OCI-LY3 (cell line): ENCODE measurements at regions not wholly inside any gene's neighbourhood (a gene's known extent, or its start where the extent isn't known, plus 50 kb on each side); places are given as distances from the start of the nearest gene placed in this dataset.

Source experiments
- H2AFZ ChIP-seq: fragments of 200-600, 300-600 bp; shearing (Covaris generic); 2 replicates; pipeline ENCODE4 v1.6.0; 2014; ENCODE audit warnings: antibody characterized with exemption, low read depth, low read length
- H3K27ac ChIP-seq: fragments of 200-600, 300-600 bp; sonication (generic); 2 replicates; pipeline ENCODE4 v1.5.1; 2014; ENCODE audit warnings: mild to moderate bottlenecking, low read length, moderate library complexity, mixed read lengths
- H3K27me3 ChIP-seq: fragments of 200-600, 300-600 bp; sonication (generic); 2 replicates; pipeline ENCODE4 v1.6.1; 2014; ENCODE audit warnings: low read depth, low read length, mixed read lengths
- H3K36me3 ChIP-seq: fragments of 200-600, 300-600 bp; sonication (generic); replicated peaks from 2 replicates; pipeline ENCODE3; 2014; ENCODE audit warnings: low read depth, low read length, mixed read lengths
- H3K4me1 ChIP-seq: fragments of 300-600, 200-600 bp; sonication (generic); 2 replicates; pipeline ENCODE4 v1.6.1; 2014; ENCODE audit warnings: low read length, mixed read lengths
- H3K4me2 ChIP-seq: fragments of 200-600, 300-600 bp; sonication (generic); 2 replicates; pipeline ENCODE4 v1.6.1; 2014; ENCODE audit warnings: low read length, mixed read lengths
- H3K4me3 ChIP-seq: fragments of 300-600, 200-600 bp; sonication (generic); 2 replicates; pipeline ENCODE4 v1.5.1; 2014; ENCODE audit warnings: antibody characterized with exemption, mild to moderate bottlenecking, low read length, moderate library complexity
- H3K79me2 ChIP-seq: fragments of 300-600, 200-600 bp; shearing (Covaris generic); 2 replicates; pipeline ENCODE4 v1.6.1; 2014; ENCODE audit warnings: mild to moderate bottlenecking, low read length, mixed read lengths
- H3K9ac ChIP-seq: fragments of 300-600, 200-600 bp; shearing (Covaris generic); 2 replicates; pipeline ENCODE4 v1.6.0; 2014; ENCODE audit warnings: mild to moderate bottlenecking, low read length, moderate library complexity
- H3K9me3 ChIP-seq: fragments of 200-600, 300-600 bp; shearing (Covaris generic); 2 replicates; pipeline ENCODE4 v1.6.1; 2014; ENCODE audit warnings: low read length, mixed read lengths; ENCODE audit not compliant: insufficient read depth
- H4K20me1 ChIP-seq: fragments of 200-600, 300-600 bp; sonication (generic); 2 replicates; pipeline ENCODE4 v1.6.1; 2016; ENCODE audit warnings: low read length, mixed read lengths; ENCODE audit not compliant: insufficient read depth
- CTCF ChIP-seq: fragments of 200-600, 300-600 bp; sonication (generic); IDR thresholded peaks from 2 replicates; pipeline ENCODE4 v1.5.1; 2014; ENCODE audit warnings: antibody characterized with exemption, low read length, low read depth
- EZH2phosphoT487 ChIP-seq: fragments of 200-600 bp; shearing (Covaris generic); IDR thresholded peaks from 2 replicates; pipeline ENCODE4 v1.6.1; 2018; ENCODE audit warnings: antibody characterized with exemption, mixed run types, low read depth

GRCh38 chr16:65757064-65757463 is 609.4 kb upstream of the CDH5 start:
- Histone ChIP-seq H3K79me2 (no peaks in the 10 kb centered on the region), H3K9me3 (no peaks in the 10 kb centered on the region), H4K20me1 (no peaks in the 10 kb centered on the region), H3K4me1 (no peaks in the 10 kb centered on the region), H3K27me3 (no peaks in the 10 kb centered on the region), H2AFZ (no peak overlapping the region), H3K4me3 (no peak overlapping the region), H3K27ac (no peak overlapping the region), H3K4me2 (no peak overlapping the region), H3K36me3 (no peaks in the 10 kb centered on the region), H3K9ac (no peak overlapping the region)
- TF ChIP-seq CTCF (no peak), EZH2phosphoT487 (no peak)

- H3K4me3 ChIP-seq: no peak overlapping the region
- no peak overlapping the region for H3K9ac ChIP-seq
- H3K4me1 ChIP-seq: no peaks in the 10 kb centered on the region
- no peak for TF ChIP-seq CTCF
- TF ChIP-seq EZH2phosphoT487: no peak
- H3K27ac ChIP-seq: no peak overlapping the region
- H3K9me3 ChIP-seq: no peaks in the 10 kb centered on the region
- no peaks in the 10 kb centered on the region for H3K79me2 ChIP-seq
- H4K20me1 ChIP-seq: no peaks in the 10 kb centered on the region
- H3K4me2 ChIP-seq: no peak overlapping the region
- no peak overlapping the region for H2AFZ ChIP-seq
- no peaks in the 10 kb centered on the region for H3K27me3 ChIP-seq
- no peaks in the 10 kb centered on the region for H3K36me3 ChIP-seq
Measured at GRCh38 chr16:65756163-65756562, 610.3 kb upstream of the CDH5 start.

GRCh38 chr16:65754820-65755691 is 611.4 kb upstream of the CDH5 start:
- Histone ChIP-seq H3K4me1 (no peaks in the 10 kb centered on the region), H3K27me3 (no peaks in the 10 kb centered on the region), H2AFZ (no peak overlapping the region), H3K36me3 (no peaks in the 10 kb centered on the region), H4K20me1 (no peaks in the 10 kb centered on the region), H3K9ac (no peak overlapping the region), H3K4me2 (no peak overlapping the region), H3K9me3 (no peaks in the 10 kb centered on the region), H3K4me3 (no peak overlapping the region), H3K79me2 (no peaks in the 10 kb centered on the region), H3K27ac (no peak overlapping the region)
- TF ChIP-seq CTCF: no peak
- no peak for TF ChIP-seq EZH2phosphoT487

GRCh38 chr16:65752522-65752844 is 614.0 kb upstream of the CDH5 start:
- H2AFZ ChIP-seq: no peak overlapping the region
- H3K79me2 ChIP-seq: no peaks in the 10 kb centered on the region
- no peak overlapping the region for H3K4me3 ChIP-seq
- H3K36me3 ChIP-seq: no peaks in the 10 kb centered on the region
- H3K9ac ChIP-seq: no peak overlapping the region
- no peaks in the 10 kb centered on the region for H4K20me1 ChIP-seq
- H3K4me2 ChIP-seq: no peak overlapping the region
- TF ChIP-seq CTCF (no peak), EZH2phosphoT487 (no peak)
- H3K27me3 ChIP-seq: peaks cover 7% of the 10 kb centered on the region; the same call in 1 of the 2 replicates
- no peaks in the 10 kb centered on the region for H3K4me1 ChIP-seq
- no peaks in the 10 kb centered on the region for H3K9me3 ChIP-seq
- H3K27ac ChIP-seq: no peak overlapping the region
